NCI-H1048 (cell line): ENCODE measurements at regions not wholly inside any gene's neighbourhood (a gene's known extent, or its start where the extent isn't known, plus 50 kb on each side); places are given as distances from the start of the nearest gene placed in this dataset.

Experiments
- DNase-seq: peaks from one replicate; lab custom pipeline; 2025; lab: John Stamatoyannopoulos, UW

GRCh38 chr1:81577004-81577697 lies 223.6 kb upstream of the ADGRL2 start:
- DNase-seq: no peak

GRCh38 chr1:81574408-81574807 lies 226.3 kb upstream of the ADGRL2 start:
- no peak for DNase-seq

GRCh38 chr1:81573458-81573857 lies 227.3 kb upstream of the ADGRL2 start:
- no peak for DNase-seq

- no peak for DNase-seq
Measured at GRCh38 chr1:81571946-81572345, 228.8 kb upstream of the ADGRL2 start.

GRCh38 chr1:81569761-81570160 lies 231.0 kb upstream of the ADGRL2 start:
- DNase-seq: no peak

GRCh38 chr1:81563632-81564031 lies 237.1 kb upstream of the ADGRL2 start:
- DNase-seq: no peak

- DNase-seq: no peak
Measured at GRCh38 chr1:81562934-81563333, 237.8 kb upstream of the ADGRL2 start.

- DNase-seq: no peak
Measured at GRCh38 chr1:81560629-81561028, 240.1 kb upstream of the ADGRL2 start.

- no peak for DNase-seq
Measured at GRCh38 chr1:81559662-81560350, 240.9 kb upstream of the ADGRL2 start.

- no peak for DNase-seq
Measured at GRCh38 chr1:81558291-81559076, 242.2 kb upstream of the ADGRL2 start.

- no peak for DNase-seq
Measured at GRCh38 chr1:81556968-81557367, 243.8 kb upstream of the ADGRL2 start.

GRCh38 chr1:81554534-81554933 lies 246.2 kb upstream of the ADGRL2 start:
- DNase-seq: no peak

GRCh38 chr1:81554108-81554507 lies 246.6 kb upstream of the ADGRL2 start:
- DNase-seq: no peak

- no peak for DNase-seq
Measured at GRCh38 chr1:81553503-81553902, 247.2 kb upstream of the ADGRL2 start.

GRCh38 chr1:81551946-81552345 lies 248.8 kb upstream of the ADGRL2 start:
- no peak for DNase-seq

- DNase-seq: peak; percentile 10
Measured at GRCh38 chr1:81550753-81551152, 250.0 kb upstream of the ADGRL2 start.

GRCh38 chr1:81549588-81550127 lies 251.1 kb upstream of the ADGRL2 start:
- no peak for DNase-seq

GRCh38 chr1:81548918-81549587 lies 251.7 kb upstream of the ADGRL2 start:
- no peak for DNase-seq

- DNase-seq: no peak
Measured at GRCh38 chr1:81547912-81548303, 252.8 kb upstream of the ADGRL2 start.

- DNase-seq: no peak
Measured at GRCh38 chr1:81547261-81547911, 253.3 kb upstream of the ADGRL2 start.

GRCh38 chr1:81545734-81546133 lies 255.0 kb upstream of the ADGRL2 start:
- DNase-seq: no peak

GRCh38 chr1:81543764-81544163 lies 257.0 kb upstream of the ADGRL2 start:
- no peak for DNase-seq
